K562 (cell line): ENCODE measurements at regions not wholly inside any gene's neighbourhood (a gene's known extent, or its start where the extent isn't known, plus 50 kb on each side); places are given as distances from the start of the nearest gene placed in this dataset.

Experiments used
- ATAC-seq: fragments of 200-7000 bp; cut with Tn5 transposase; 3 replicates; pipeline ENCODE4 v1.9.1; 2020; ENCODE audit warnings: moderate library complexity
- BruUV-seq: library from RNA; stranded (reverse); fragments of 400-500 nt; replicated peaks from 2 replicates; lab custom pipeline; 2021; lab: Mats Ljungman, UMichigan
- CTCF ChIA-PET: fragments of 300-600 bp; formaldehyde crosslinking; extraction: SDS; loops from one replicate; lab custom pipeline; 2021; ENCODE audit warnings: low intra/inter-chr PET ratio; lab: Yijun Ruan, JAX
- POLR2A ChIA-PET: fragments of 300-600, 350-650 bp; sonication (Branson Sonifier 250); formaldehyde crosslinking; extraction: SDS; loops from one replicate; lab custom pipeline; 2021; ENCODE audit warnings: antibody characterized with exemption, inconsistent platforms; lab: Yijun Ruan, JAX
- DNase-seq, 4 experiments: peaks; one replicate each; pipeline versions ENCODE4 v3.0.0 to v3.0.0-alpha.2; 2011 to 2018; ENCODE audit warnings: low spot score in 3 of 4, mixed read lengths in 3 of 4; ENCODE audit errors: extremely low read depth in 1 of 4
- FAIRE-seq: peaks from 2 replicates; lab custom pipeline; 2011; peaks lifted over from hg19 to GRCh38; lab: Jason Lieb, UNC
- H2AFZ ChIP-seq: 2 replicates; pipeline ENCODE4 v1.6.0; 2011; ENCODE audit warnings: low read depth, low read length, control low read depth, inconsistent platforms
- H3K27ac ChIP-seq: fragments of 200-600 bp; 3 replicates; pipeline ENCODE4 v1.8.0; 2011; ENCODE audit warnings: low read depth, mild to moderate bottlenecking, control low read depth, inconsistent platforms, low read length, moderate library complexity, mixed read lengths; ENCODE audit errors: extremely low read depth
- H3K27me3 ChIP-seq, 2 experiments: fragments of 300-600 bp in 1 of 2; 2 replicates in 1 of 2; 3 replicates in 1 of 2; pipeline versions ENCODE4 v1.6.0 to v1.8.0; 2011; ENCODE audit warnings: inconsistent platforms in 2 of 2, low read length in 2 of 2, mild to moderate bottlenecking in 1 of 2, mixed read lengths in 1 of 2, moderate library complexity in 1 of 2; ENCODE audit not compliant: control insufficient read depth in 2 of 2, insufficient read depth in 2 of 2
- H3K36me3 ChIP-seq: fragments of 300-600 bp; 3 replicates; pipeline ENCODE4 v1.8.0; 2011; ENCODE audit warnings: mild to moderate bottlenecking, low read length, inconsistent platforms; ENCODE audit not compliant: control insufficient read depth, insufficient read depth
- H3K4me1 ChIP-seq, 2 experiments: fragments of 200-600 bp in 1 of 2; replicated peaks in 1 of 2; 2 replicates in 1 of 2; 3 replicates in 1 of 2; pipeline versions ENCODE4 v1.5.1 to v1.8.0; 2011; ENCODE audit warnings: inconsistent platforms in 2 of 2, low read length in 2 of 2, mild to moderate bottlenecking in 1 of 2, mixed read lengths in 1 of 2, moderate library complexity in 1 of 2; ENCODE audit not compliant: control insufficient read depth in 2 of 2, insufficient read depth in 2 of 2
- H3K4me2 ChIP-seq: 2 replicates; pipeline ENCODE4 v1.6.1; 2011; ENCODE audit warnings: low read length, control low read depth, inconsistent platforms, mixed read lengths; ENCODE audit not compliant: insufficient read depth
- H3K4me3 ChIP-seq: fragments of 200-600 bp; sonication (generic), shearing (Covaris generic); 2 replicates; pipeline ENCODE4 v1.5.1; 2016; ENCODE audit warnings: control low read depth, inconsistent platforms
- H3K79me2 ChIP-seq: fragments of 200-600 bp; 3 replicates; pipeline ENCODE4 v1.8.0; 2011; ENCODE audit warnings: low read length, inconsistent platforms; ENCODE audit not compliant: control insufficient read depth, insufficient read depth
- H3K9ac ChIP-seq, 2 experiments: 2 replicates each; pipeline versions ENCODE4 v1.6.0 to v1.6.1; 2011; ENCODE audit warnings: low read depth in 2 of 2, low read length in 2 of 2, control low read depth in 1 of 2, inconsistent platforms in 1 of 2, mild to moderate bottlenecking in 1 of 2, mixed read lengths in 1 of 2; ENCODE audit not compliant: insufficient read depth in 1 of 2
- H3K9me1 ChIP-seq: one replicate; pipeline ENCODE4 v1.6.0; 2011; ENCODE audit warnings: inconsistent platforms, mild to moderate bottlenecking, low read length, moderate library complexity; ENCODE audit not compliant: control insufficient read depth, insufficient read depth
- H3K9me3 ChIP-seq: replicated peaks from 2 replicates; pipeline ENCODE4 v1.5.1; 2011; ENCODE audit warnings: low read depth, low read length, inconsistent platforms; ENCODE audit not compliant: control insufficient read depth, insufficient read depth
- H4K20me1 ChIP-seq: replicated peaks from 2 replicates; pipeline ENCODE4 v1.6.1; 2011; ENCODE audit warnings: low read length, inconsistent platforms, mixed read lengths; ENCODE audit not compliant: control insufficient read depth, insufficient read depth
- ATF3 ChIP-seq, 2 experiments: fragments of 450-650 bp in 1 of 2; sonication (generic) in 1 of 2; formaldehyde crosslinking in 1 of 2; IDR thresholded peaks in 1 of 2; conservative IDR thresholded peaks in 1 of 2; 2 replicates each; pipeline versions ENCODE4 v1.6.1 to v1.8.1; 2016 to 2023; ENCODE audit warnings: mild to moderate bottlenecking in 2 of 2, moderate library complexity in 2 of 2, inconsistent platforms in 1 of 2, missing genetic modification reagents in 1 of 2
- C11orf30 ChIP-seq: fragments of 450-650 bp; IDR thresholded peaks from 2 replicates; pipeline ENCODE4 v1.6.1; 2016; ENCODE audit warnings: low read depth, mild to moderate bottlenecking
- ETV1 ChIP-seq: fragments of 450-650 bp; conservative IDR thresholded peaks from 2 replicates; pipeline ENCODE4 v1.6.1; 2016; ENCODE audit warnings: missing genetic modification characterization, control low read depth, low read depth, missing compliant biosample characterization
- HMG20B ChIP-seq: fragments of 250-450 bp; sonication (Bioruptor Pico); IDR thresholded peaks from 2 replicates; pipeline ENCODE4 v1.5.0; 2021; ENCODE audit warnings: mild to moderate bottlenecking
- KAT2B ChIP-seq: IDR thresholded peaks from one replicate; pipeline ENCODE4 v1.6.1; 2012; ENCODE audit warnings: low read depth, mild to moderate bottlenecking, control low read depth, inconsistent platforms, low read length, moderate library complexity
- KLF16 ChIP-seq: IDR thresholded peaks from 2 replicates; pipeline ENCODE4 v1.6.1; 2016; ENCODE audit warnings: antibody characterized with exemption
- MAFF ChIP-seq: IDR thresholded peaks from 2 replicates; pipeline ENCODE4 v1.6.1; 2012; ENCODE audit warnings: low read length, improper control_type of control experiment
- MAFG ChIP-seq: fragments of 450-650 bp; conservative IDR thresholded peaks from 2 replicates; pipeline ENCODE4 v1.6.1; 2016; ENCODE audit warnings: missing genetic modification characterization, missing compliant biosample characterization
- NBN ChIP-seq: fragments of 450-650 bp; IDR thresholded peaks from 2 replicates; pipeline ENCODE4 v1.6.1; 2016; ENCODE audit warnings: low read depth, mild to moderate bottlenecking
- NCOR1 ChIP-seq: fragments of 450-650 bp; IDR thresholded peaks from 2 replicates; pipeline ENCODE4 v1.6.1; 2016; ENCODE audit warnings: mild to moderate bottlenecking, moderate library complexity
- SNIP1 ChIP-seq: fragments of 450-650 bp; IDR thresholded peaks from 2 replicates; pipeline ENCODE4 v1.7.1; 2017; ENCODE audit warnings: low read depth, mild to moderate bottlenecking
- ZNF134 ChIP-seq: fragments of 250-450 bp; sonication (Bioruptor Pico); conservative IDR thresholded peaks from 2 replicates; pipeline ENCODE4 v1.4.0; 2020
- ZNF707 ChIP-seq: fragments of 250-450 bp; sonication (Bioruptor Pico); conservative IDR thresholded peaks from 2 replicates; pipeline ENCODE4 v1.8.0; 2022; ENCODE audit warnings: inconsistent platforms, mild to moderate bottlenecking, moderate library complexity
- ZNF76 ChIP-seq: fragments of 250-450 bp; sonication (Bioruptor Pico); IDR thresholded peaks from 2 replicates; pipeline ENCODE4 v1.4.0; 2020; ENCODE audit warnings: mild to moderate bottlenecking, moderate library complexity, borderline replicate concordance
- WGBS: fragments of 100-300 bp; shearing (Covaris generic); methylation state at CpG from one replicate; pipeline ENCODE4 v1.1.6; 2016; ENCODE audit warnings: low coverage, mixed read lengths; ENCODE audit not compliant: insufficient coverage; ENCODE audit errors: missing lambda C conversion rate; 5-methylcytosine and 5-hydroxymethylcytosine counted together
- in situ Hi-C: fragments of 300-500 bp; cut with MboI; formaldehyde crosslinking; loops from 4 replicates; pipeline ENCODE4 v1.15.0; 2018; ENCODE audit warnings: inconsistent platforms, mixed read lengths
- intact Hi-C: fragments of 100-400 bp; cut with micrococcal nuclease; formaldehyde crosslinking; loops from 2 replicates; pipeline ENCODE4 v1.14.2; 2022
- TF ChIP-seq, protein P1 (sequence below): fragments of 450-650 bp; IDR thresholded peaks from 2 replicates; pipeline ENCODE4 v1.6.1; 2018; ENCODE audit not compliant: partially characterized antibody

DNA sequence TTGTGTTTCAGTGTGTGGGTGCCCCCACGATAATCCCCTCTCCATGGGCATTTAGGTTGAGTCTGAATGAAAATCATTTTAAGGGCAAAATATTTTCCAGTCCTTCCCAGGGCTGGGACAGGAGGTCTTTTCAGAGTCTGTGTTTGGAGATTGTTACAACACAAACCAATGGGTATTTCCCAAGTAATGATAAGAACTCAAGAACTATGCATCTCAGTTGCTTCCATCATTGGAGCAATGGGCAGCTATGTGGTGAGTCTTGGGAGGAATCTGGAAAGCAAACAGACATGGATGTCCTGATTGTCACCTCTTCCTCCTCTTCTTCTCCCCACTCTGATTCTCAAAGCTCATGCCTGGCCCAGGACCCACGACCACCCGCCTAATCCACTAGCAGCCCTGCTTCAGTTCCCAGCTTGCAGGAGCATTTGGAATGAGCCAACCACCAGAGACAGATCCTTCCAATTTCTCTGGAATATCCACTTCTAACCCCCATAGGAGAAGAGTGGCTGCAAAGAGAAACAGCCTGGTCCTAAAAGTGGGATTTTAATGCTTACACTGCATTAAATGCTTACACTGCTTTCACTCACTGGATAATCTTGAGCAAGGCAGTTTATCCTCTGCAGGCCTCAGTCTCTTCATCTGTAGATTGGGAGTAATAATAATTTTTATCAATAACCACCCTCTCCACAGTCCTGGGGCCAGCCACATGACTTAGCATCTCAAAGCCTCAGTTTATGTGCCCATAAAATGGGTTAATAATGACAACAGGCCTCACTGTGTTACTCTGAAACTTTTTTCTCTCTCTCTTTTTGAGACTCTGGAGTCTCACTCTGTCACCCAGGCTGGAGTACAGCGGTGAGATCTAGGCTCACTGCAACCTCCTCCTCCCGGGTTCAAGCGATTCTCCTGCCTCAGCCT, 404.3 kb downstream of the MN1 start:
- no peaks in the 10 kb centered on the region for H3K9me3 ChIP-seq
- ATAC-seq (no peak), DNase-seq (no peak), FAIRE-seq (no peak)
- POLR2A ChIA-PET, result no interaction called here
- WGBS, result 0% methylated on average over 6 of the region's 6 CpGs
- 0 out of 2 replicates have a peak, but pooled peaks have one; percentile 4 for TF ChIP-seq MAFF
- no peak for TF ChIP-seq ETV1
- no peak for TF ChIP-seq KLF16
- TF ChIP-seq KAT2B, result no peak
- TF ChIP-seq NBN, result no peak
- no peak for TF ChIP-seq ATF3 (IDR thresholded peaks at IDR 0.05)
- TF ChIP-seq ATF3 (CRISPR knock-in tag; conservative IDR thresholded peaks at IDR 0.05), result no peak
- no peak for TF ChIP-seq SNIP1
- TF ChIP-seq, protein P1, sequence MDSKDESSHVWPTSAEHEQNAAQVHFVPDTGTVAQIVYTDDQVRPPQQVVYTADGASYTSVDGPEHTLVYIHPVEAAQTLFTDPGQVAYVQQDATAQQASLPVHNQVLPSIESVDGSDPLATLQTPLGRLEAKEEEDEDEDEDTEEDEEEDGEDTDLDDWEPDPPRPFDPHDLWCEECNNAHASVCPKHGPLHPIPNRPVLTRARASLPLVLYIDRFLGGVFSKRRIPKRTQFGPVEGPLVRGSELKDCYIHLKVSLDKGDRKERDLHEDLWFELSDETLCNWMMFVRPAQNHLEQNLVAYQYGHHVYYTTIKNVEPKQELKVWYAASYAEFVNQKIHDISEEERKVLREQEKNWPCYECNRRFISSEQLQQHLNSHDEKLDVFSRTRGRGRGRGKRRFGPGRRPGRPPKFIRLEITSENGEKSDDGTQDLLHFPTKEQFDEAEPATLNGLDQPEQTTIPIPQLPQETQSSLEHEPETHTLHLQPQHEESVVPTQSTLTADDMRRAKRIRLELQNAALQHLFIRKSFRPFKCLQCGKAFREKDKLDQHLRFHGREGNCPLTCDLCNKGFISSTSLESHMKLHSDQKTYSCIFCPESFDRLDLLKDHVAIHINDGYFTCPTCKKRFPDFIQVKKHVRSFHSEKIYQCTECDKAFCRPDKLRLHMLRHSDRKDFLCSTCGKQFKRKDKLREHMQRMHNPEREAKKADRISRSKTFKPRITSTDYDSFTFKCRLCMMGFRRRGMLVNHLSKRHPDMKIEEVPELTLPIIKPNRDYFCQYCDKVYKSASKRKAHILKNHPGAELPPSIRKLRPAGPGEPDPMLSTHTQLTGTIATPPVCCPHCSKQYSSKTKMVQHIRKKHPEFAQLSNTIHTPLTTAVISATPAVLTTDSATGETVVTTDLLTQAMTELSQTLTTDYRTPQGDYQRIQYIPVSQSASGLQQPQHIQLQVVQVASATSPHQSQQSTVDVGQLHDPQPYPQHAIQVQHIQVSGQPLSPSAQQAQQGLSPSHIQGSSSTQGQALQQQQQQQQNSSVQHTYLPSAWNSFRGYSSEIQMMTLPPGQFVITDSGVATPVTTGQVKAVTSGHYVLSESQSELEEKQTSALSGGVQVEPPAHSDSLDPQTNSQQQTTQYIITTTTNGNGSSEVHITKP, result no peak
- TF ChIP-seq C11orf30, result peak; percentile 23; the same call in 1 of the 2 replicates
- TF ChIP-seq NCOR1, result no peak
- no peak for TF ChIP-seq HMG20B (CRISPR knock-in tag)
- no peak for TF ChIP-seq ZNF707 (CRISPR knock-in tag)
- no peak for TF ChIP-seq ZNF134 (CRISPR knock-in tag)
- no peak for TF ChIP-seq ZNF76 (CRISPR knock-in tag)
- TF ChIP-seq MAFG (tag), result peak; percentile 12; the same call in 1 of the 2 replicates
- BruUV-seq, result no TSS peak
- in situ Hi-C loops, result no loop called here
- H3K9me1 ChIP-seq, result no peaks in the 10 kb centered on the region
- H3K27me3 ChIP-seq, result peaks cover 0 to 2% of the 10 kb centered on the region in 2 experiments; a peak in 1 of 5 replicates
- H3K36me3 ChIP-seq, result no peaks in the 10 kb centered on the region
- H3K79me2 ChIP-seq, result no peaks in the 10 kb centered on the region
- H2AFZ ChIP-seq, result no peak overlapping the region
- no peak overlapping the region for H3K4me2 ChIP-seq
- H4K20me1 ChIP-seq, result no peaks in the 10 kb centered on the region
- CTCF ChIA-PET, result no interaction called here
- intact Hi-C loops, result no loop called here
- no peaks in the 10 kb centered on the region for H3K4me1 ChIP-seq
- no peak overlapping the region for H3K9ac ChIP-seq
- H3K27ac ChIP-seq, result no peak overlapping the region
- H3K4me3 ChIP-seq, result no peak overlapping the region
